GM12864 (cell line): ENCODE measurements at regions not wholly inside any gene's neighbourhood (a gene's known extent, or its start where the extent isn't known, plus 50 kb on each side); places are given as distances from the start of the nearest gene placed in this dataset.

Experiments used
- DNase-seq: peaks from one replicate; pipeline ENCODE4 v3.0.0-alpha.2; 2011; ENCODE audit warnings: low read depth
- H3K4me3 ChIP-seq: 2 replicates; pipeline ENCODE4 v1.5.1; 2011; ENCODE audit warnings: mild to moderate bottlenecking, low read depth, low read length, control low read depth
- CTCF ChIP-seq: IDR thresholded peaks from 2 replicates; pipeline ENCODE4 v1.5.1; 2011; ENCODE audit warnings: low read depth, mild to moderate bottlenecking, moderate library complexity, low read length, control low read depth, inconsistent platforms; ENCODE audit errors: missing control alignments

GRCh38 chr7:87007038-87007437, 52.4 kb downstream of the ELAPOR2 start:
- no peak for TF ChIP-seq CTCF
- H3K4me3 ChIP-seq, result no peak overlapping the region

GRCh38 chr7:87004956-87005355, 54.5 kb downstream of the ELAPOR2 start:
- TF ChIP-seq CTCF, result no peak
- no peak for DNase-seq
- H3K4me3 ChIP-seq, result no peak overlapping the region

More at GRCh38 chr7:87007038-87007437, 52.4 kb downstream of the ELAPOR2 start:
- DNase-seq, result no peak

- no peak overlapping the region for H3K4me3 ChIP-seq
- no peak for TF ChIP-seq CTCF
- DNase-seq, result no peak
Measured at GRCh38 chr7:87003872-87004798, 55.3 kb downstream of the ELAPOR2 start.

DNA sequence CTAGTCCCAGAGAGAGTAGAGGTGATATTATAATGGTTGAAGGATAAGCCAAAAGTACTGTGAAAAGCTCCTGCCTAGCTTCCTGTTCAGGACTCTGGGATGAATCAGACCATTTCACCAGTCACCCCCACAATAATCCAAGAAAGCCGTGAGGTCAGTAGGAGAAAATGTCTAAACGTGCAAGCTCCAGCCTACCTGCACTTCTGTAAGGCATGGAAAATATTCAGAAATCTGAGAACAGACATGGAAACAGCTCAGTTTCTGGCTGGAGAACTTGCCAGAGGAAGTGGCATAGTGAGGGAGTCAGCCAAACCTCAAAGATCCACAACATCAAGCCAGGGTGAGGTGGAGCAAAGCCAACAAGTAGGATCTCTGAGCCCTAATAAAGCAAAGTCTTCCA, 58.2 kb downstream of the ELAPOR2 start:
- DNase-seq, result no peak
- TF ChIP-seq CTCF, result no peak
- H3K4me3 ChIP-seq, result no peak overlapping the region

GRCh38 chr7:87000344-87000743, 59.1 kb downstream of the ELAPOR2 start:
- DNase-seq, result no peak
- TF ChIP-seq CTCF, result no peak
- no peak overlapping the region for H3K4me3 ChIP-seq

GRCh38 chr7:86999750-87000149, 59.7 kb downstream of the ELAPOR2 start:
- DNase-seq, result no peak
- TF ChIP-seq CTCF, result no peak
- H3K4me3 ChIP-seq, result no peak overlapping the region

DNA sequence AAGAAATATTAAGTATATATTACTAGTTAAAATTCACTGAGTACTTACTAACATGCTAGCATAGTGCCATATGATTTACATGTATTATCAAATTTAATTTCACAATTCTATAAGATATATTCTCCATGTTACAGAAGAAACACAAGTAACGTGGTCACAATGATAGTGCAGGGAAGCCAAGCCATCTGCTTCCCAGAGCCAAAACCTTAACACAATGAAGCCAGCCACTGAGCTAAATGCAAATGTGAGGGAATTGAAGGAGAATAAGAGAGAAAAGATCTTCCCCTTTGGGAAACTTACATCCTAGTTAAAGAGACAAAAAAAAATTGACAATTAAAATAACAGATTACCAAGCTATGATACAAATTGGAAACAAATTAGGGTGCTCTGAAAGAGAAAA, 63.6 kb downstream of the ELAPOR2 start:
- TF ChIP-seq CTCF, result no peak
- no peak for DNase-seq
- H3K4me3 ChIP-seq, result no peak overlapping the region
